ENCODE measurements at regions not wholly inside any gene's neighbourhood (a gene's known extent, or its start where the extent isn't known, plus 50 kb on each side); places are given as distances from the start of the nearest gene placed in this dataset.

DNA sequence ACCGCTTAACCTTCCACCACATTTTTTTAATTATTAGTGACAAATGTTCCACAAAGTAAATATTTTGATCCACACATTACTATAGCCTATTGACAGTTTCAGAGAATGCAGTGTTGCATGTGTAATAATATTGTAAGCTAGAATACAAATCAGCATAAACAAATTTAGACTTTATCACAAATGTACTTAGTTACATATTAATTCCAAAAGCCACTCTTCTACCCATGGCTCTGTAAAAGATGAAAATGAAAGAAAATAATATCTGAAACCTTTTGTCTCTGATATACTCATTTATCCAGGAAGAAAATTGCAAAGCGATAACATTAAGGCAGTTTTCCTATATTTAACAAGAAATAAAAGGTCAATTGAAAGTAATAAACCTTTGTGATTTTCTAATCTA is 954.0 kb upstream of the MAN1A1 start:
- no peaks in the 10 kb centered on the region for H3K9me3 ChIP-seq
- no peak overlapping the region for H3K4me2 ChIP-seq
- 0 out of 2 replicates have a peak, but pooled peaks cover 3% of the 10 kb centered on the region for H3K9me2 ChIP-seq
- H3K27me3 ChIP-seq (ENCODE audit: insufficient read depth), result no peaks in the 10 kb centered on the region
- POLR2A ChIA-PET, result no interaction called here
- no peak for DNase-seq
- no peaks in the 10 kb centered on the region for H4K20me1 ChIP-seq (ENCODE audit: insufficient read depth)
- no peaks in the 10 kb centered on the region for H3K79me2 ChIP-seq (ENCODE audit: insufficient read depth)
- H3K4me1 ChIP-seq (ENCODE audit: control insufficient read depth in 1 of 2, insufficient read depth in 2 of 2, low read depth in 1 of 2, low read length in 1 of 2), result no peaks in the 10 kb centered on the region; a peak in 1 of 4 replicates
- TF ChIP-seq GATA2 (CRISPR knock-in tag; IDR thresholded peaks at IDR 0.05), result no peak
- no peak for TF ChIP-seq RFX5 (IDR thresholded peaks at IDR 0.05; ENCODE audit: low read length)
- TF ChIP-seq EP300 (IDR thresholded peaks at IDR 0.05; ENCODE audit: borderline replicate concordance in 1 of 2, low read depth in 1 of 2, low read length in 1 of 2), result no peak
- no peak for TF ChIP-seq EZH2phosphoT487 (IDR thresholded peaks at IDR 0.05; ENCODE audit: borderline replicate concordance, low read depth)
- TF ChIP-seq, protein P1, sequence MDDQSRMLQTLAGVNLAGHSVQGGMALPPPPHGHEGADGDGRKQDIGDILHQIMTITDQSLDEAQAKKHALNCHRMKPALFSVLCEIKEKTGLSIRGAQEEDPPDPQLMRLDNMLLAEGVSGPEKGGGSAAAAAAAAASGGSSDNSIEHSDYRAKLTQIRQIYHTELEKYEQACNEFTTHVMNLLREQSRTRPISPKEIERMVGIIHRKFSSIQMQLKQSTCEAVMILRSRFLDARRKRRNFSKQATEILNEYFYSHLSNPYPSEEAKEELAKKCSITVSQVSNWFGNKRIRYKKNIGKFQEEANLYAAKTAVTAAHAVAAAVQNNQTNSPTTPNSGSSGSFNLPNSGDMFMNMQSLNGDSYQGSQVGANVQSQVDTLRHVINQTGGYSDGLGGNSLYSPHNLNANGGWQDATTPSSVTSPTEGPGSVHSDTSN (IDR thresholded peaks at IDR 0.05), result no peak
- no peak for TF ChIP-seq NFIC (IDR thresholded peaks at IDR 0.05; ENCODE audit: borderline replicate concordance)
- TF ChIP-seq MXI1 (IDR thresholded peaks at IDR 0.05; ENCODE audit: low read depth, low read length), result no peak
- no peak for TF ChIP-seq JUND (IDR thresholded peaks at IDR 0.05)
- TF ChIP-seq, protein P2, sequence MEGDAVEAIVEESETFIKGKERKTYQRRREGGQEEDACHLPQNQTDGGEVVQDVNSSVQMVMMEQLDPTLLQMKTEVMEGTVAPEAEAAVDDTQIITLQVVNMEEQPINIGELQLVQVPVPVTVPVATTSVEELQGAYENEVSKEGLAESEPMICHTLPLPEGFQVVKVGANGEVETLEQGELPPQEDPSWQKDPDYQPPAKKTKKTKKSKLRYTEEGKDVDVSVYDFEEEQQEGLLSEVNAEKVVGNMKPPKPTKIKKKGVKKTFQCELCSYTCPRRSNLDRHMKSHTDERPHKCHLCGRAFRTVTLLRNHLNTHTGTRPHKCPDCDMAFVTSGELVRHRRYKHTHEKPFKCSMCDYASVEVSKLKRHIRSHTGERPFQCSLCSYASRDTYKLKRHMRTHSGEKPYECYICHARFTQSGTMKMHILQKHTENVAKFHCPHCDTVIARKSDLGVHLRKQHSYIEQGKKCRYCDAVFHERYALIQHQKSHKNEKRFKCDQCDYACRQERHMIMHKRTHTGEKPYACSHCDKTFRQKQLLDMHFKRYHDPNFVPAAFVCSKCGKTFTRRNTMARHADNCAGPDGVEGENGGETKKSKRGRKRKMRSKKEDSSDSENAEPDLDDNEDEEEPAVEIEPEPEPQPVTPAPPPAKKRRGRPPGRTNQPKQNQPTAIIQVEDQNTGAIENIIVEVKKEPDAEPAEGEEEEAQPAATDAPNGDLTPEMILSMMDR (IDR thresholded peaks at IDR 0.05), result no peak
- no peak for TF ChIP-seq FOSL2 (IDR thresholded peaks at IDR 0.05; ENCODE audit: borderline replicate concordance, low read depth)
- no peak for TF ChIP-seq FOXJ3 (CRISPR knock-in tag; IDR thresholded peaks at IDR 0.05)
- no peak for TF ChIP-seq TAF1 (IDR thresholded peaks at IDR 0.05; ENCODE audit: borderline replicate concordance, low read depth, low read length)
- no peak for TF ChIP-seq ELF1 (IDR thresholded peaks at IDR 0.05)
- no peak overlapping the region for H2AFZ ChIP-seq (ENCODE audit: low read depth)
- no peak overlapping the region for H3K27ac ChIP-seq (ENCODE audit: low read depth in 2 of 2, low read length in 1 of 2)
- H3K4me3 ChIP-seq (ENCODE audit: low read depth in 2 of 2, low read length in 1 of 2), result no peak overlapping the region
- CTCF ChIA-PET, result no interaction called here
- H3F3A ChIP-seq (replicated peaks; ENCODE audit: insufficient read depth), result no peaks in the 10 kb centered on the region
- 70% methylated on average over 2 of the region's 2 CpGs for WGBS (ENCODE audit: low lambda C conversion rate)
- H3K9ac ChIP-seq, result no peak overlapping the region
- no peaks in the 10 kb centered on the region for H3K36me3 ChIP-seq (replicated peaks in 1 of 2; ENCODE audit: control insufficient read depth in 1 of 2, insufficient read depth in 2 of 2, low read length in 1 of 2)

GRCh38 chr6:120302041-120302440 is 952.5 kb upstream of the MAN1A1 start:
- CTCF ChIA-PET, result no interaction called here

More at GRCh38 chr6:120302041-120302440, 952.5 kb upstream of the MAN1A1 start:
- Histone ChIP-seq H3K4me3 (ENCODE audit: low read depth in 2 of 2, low read length in 1 of 2) (no peak overlapping the region), H3K79me2 (ENCODE audit: insufficient read depth) (no peaks in the 10 kb centered on the region), H2AFZ (ENCODE audit: low read depth) (no peak overlapping the region), H3F3A (replicated peaks; ENCODE audit: insufficient read depth) (no peaks in the 10 kb centered on the region), H3K36me3 (replicated peaks in 1 of 2; ENCODE audit: control insufficient read depth in 1 of 2, insufficient read depth in 2 of 2, low read length in 1 of 2) (no peaks in the 10 kb centered on the region), H3K9ac (no peak overlapping the region), H3K9me3 (no peaks in the 10 kb centered on the region), H4K20me1 (ENCODE audit: insufficient read depth) (no peaks in the 10 kb centered on the region), H3K27ac (ENCODE audit: low read depth in 2 of 2, low read length in 1 of 2) (no peak overlapping the region), H3K4me1 (ENCODE audit: control insufficient read depth in 1 of 2, insufficient read depth in 2 of 2, low read depth in 1 of 2, low read length in 1 of 2) (no peaks in the 10 kb centered on the region; a peak in 1 of 4 replicates), H3K4me2 (no peak overlapping the region), H3K27me3 (ENCODE audit: insufficient read depth) (no peaks in the 10 kb centered on the region), H3K9me2 (0 out of 2 replicates have a peak, but pooled peaks cover 3% of the 10 kb centered on the region)
- no peak for DNase-seq
- POLR2A ChIA-PET, result no interaction called here
- 43% methylated on average over 2 of the region's 2 CpGs for WGBS (ENCODE audit: low lambda C conversion rate)
- TF ChIP-seq SMC3 (IDR thresholded peaks at IDR 0.05; ENCODE audit: low read depth, low read length) (no peak), TEAD4 (IDR thresholded peaks at IDR 0.05; ENCODE audit: borderline replicate concordance, insufficient read depth) (no peak), RXRA (IDR thresholded peaks at IDR 0.05; ENCODE audit: borderline replicate concordance, low read depth) (no peak), REST (IDR thresholded peaks at IDR 0.05; ENCODE audit: low read depth, low read length) (no peak), CHD2 (IDR thresholded peaks at IDR 0.05; ENCODE audit: low read length, partially characterized antibody) (no peak)
